H1 (cell line): ENCODE measurements at regions not wholly inside any gene's neighbourhood (a gene's known extent, or its start where the extent isn't known, plus 50 kb on each side); places are given as distances from the start of the nearest gene placed in this dataset.

ENCODE experiments used
- CTCF ChIA-PET: fragments of 300-600 bp; sonication (Branson Sonifier 250); formaldehyde crosslinking; loops from one replicate; lab custom pipeline; 2021; ENCODE audit not compliant: partially characterized antibody; lab: Charles Lee
- POLR2A ChIA-PET: fragments of 300-600 bp; sonication (Branson Sonifier 250); formaldehyde crosslinking; loops from one replicate; lab custom pipeline; 2021; ENCODE audit warnings: inconsistent platforms; ENCODE audit not compliant: partially characterized antibody; lab: Charles Lee
- DNase-seq, 2 experiments: peaks; one replicate each; pipeline versions ENCODE4 v3.0.0 to v3.0.0-alpha.2; 2010 to 2022; ENCODE audit warnings: low spot score in 2 of 2, low read depth in 1 of 2, mixed read lengths in 1 of 2
- FAIRE-seq: peaks from 2 replicates; lab custom pipeline; 2011; peaks lifted over from hg19 to GRCh38; lab: Jason Lieb, UNC
- H2AFZ ChIP-seq: 2 replicates; pipeline ENCODE4 v1.8.1; 2012; ENCODE audit warnings: low read length, inconsistent platforms
- H2AK5ac ChIP-seq: 2 replicates; pipeline ENCODE4 v1.6.1; 2013; ENCODE audit warnings: low read depth, low read length
- H2BK120ac ChIP-seq: replicated peaks from 2 replicates; pipeline ENCODE3; 2013; ENCODE audit warnings: low read depth, low read length, inconsistent platforms
- H2BK12ac ChIP-seq: 2 replicates; pipeline ENCODE4 v1.6.1; 2013; ENCODE audit warnings: low read depth, low read length
- H2BK15ac ChIP-seq: 2 replicates; pipeline ENCODE4 v1.6.1; 2013; ENCODE audit warnings: low read length
- H2BK20ac ChIP-seq: 2 replicates; pipeline ENCODE4 v1.6.1; 2013; ENCODE audit warnings: low read length
- H2BK5ac ChIP-seq: 2 replicates; pipeline ENCODE4 v1.6.1; 2013; ENCODE audit warnings: low read depth, low read length
- H3K14ac ChIP-seq: 2 replicates; pipeline ENCODE4 v1.6.1; 2013; ENCODE audit warnings: inconsistent platforms; ENCODE audit not compliant: insufficient read length
- H3K18ac ChIP-seq: 2 replicates; pipeline ENCODE4 v1.6.1; 2013; ENCODE audit warnings: low read length; ENCODE audit errors: extremely low read depth
- H3K23ac ChIP-seq: 2 replicates; pipeline ENCODE4 v1.6.1; 2013; ENCODE audit warnings: inconsistent platforms; ENCODE audit not compliant: insufficient read length
- H3K23me2 ChIP-seq: 2 replicates; pipeline ENCODE4 v1.6.1; 2013; ENCODE audit warnings: low read depth, low read length
- H3K27ac ChIP-seq: 2 replicates; pipeline ENCODE4 v1.6.1; 2011; ENCODE audit warnings: low read depth, low read length, inconsistent platforms
- H3K27me3 ChIP-seq, 4 experiments: replicated peaks in 1 of 4; 1 replicate in 1 of 4; 2 replicates in 3 of 4; pipeline versions ENCODE4 v1.6.1 to v1.8.1; 2011 to 2013; ENCODE audit warnings: low read length in 3 of 4, mild to moderate bottlenecking in 3 of 4, inconsistent platforms in 2 of 4, mixed read lengths in 2 of 4, moderate library complexity in 1 of 4; ENCODE audit not compliant: control insufficient read depth in 3 of 4, insufficient read depth in 3 of 4; ENCODE audit errors: extremely low read depth in 1 of 4
- H3K36me3 ChIP-seq, 4 experiments: 2 replicates each; pipeline versions ENCODE4 v1.6.1 to v1.8.1; 2011 to 2013; ENCODE audit warnings: mild to moderate bottlenecking in 4 of 4, low read length in 3 of 4, moderate library complexity in 2 of 4, control low read depth in 1 of 4, inconsistent platforms in 1 of 4; ENCODE audit not compliant: insufficient read depth in 4 of 4, control insufficient read depth in 2 of 4
- H3K4ac ChIP-seq: replicated peaks from 2 replicates; pipeline ENCODE3; 2013; ENCODE audit warnings: low read length, low read depth, mixed read lengths, inconsistent platforms; ENCODE audit not compliant: insufficient read length
- H3K4me1 ChIP-seq, 4 experiments: replicated peaks in 1 of 4; 1 replicate in 1 of 4; 2 replicates in 3 of 4; pipeline versions ENCODE4 v1.6.1 to v1.8.1; 2011 to 2013; ENCODE audit warnings: low read length in 3 of 4, inconsistent platforms in 2 of 4, mixed read lengths in 1 of 4; ENCODE audit not compliant: insufficient read depth in 4 of 4, control insufficient read depth in 3 of 4
- H3K4me2 ChIP-seq, 2 experiments: 2 replicates each; pipeline versions ENCODE4 v1.6.1 to v1.8.1; 2011 to 2013; ENCODE audit warnings: low read depth in 2 of 2, low read length in 2 of 2, control low read depth in 1 of 2, inconsistent platforms in 1 of 2, mild to moderate bottlenecking in 1 of 2; ENCODE audit not compliant: insufficient read depth in 1 of 2
- H3K4me3 ChIP-seq, 4 experiments: fragments of 200-600, 300-600 bp in 1 of 4; sonication (generic), shearing (Covaris generic), sonication (Bioruptor Twin) in 1 of 4; 2 replicates each; pipeline versions ENCODE4 v1.5.1 to v1.8.1; 2011 to 2016; ENCODE audit warnings: low read length in 4 of 4, low read depth in 3 of 4, control low read depth in 2 of 4, inconsistent platforms in 2 of 4, mild to moderate bottlenecking in 2 of 4, mixed read lengths in 1 of 4, moderate library complexity in 1 of 4; ENCODE audit not compliant: insufficient read depth in 2 of 4; ENCODE audit errors: extremely low read depth in 1 of 4
- H3K56ac ChIP-seq: replicated peaks from 2 replicates; pipeline ENCODE3; 2013; ENCODE audit warnings: low read depth, mild to moderate bottlenecking, mixed read lengths, low read length, inconsistent platforms; ENCODE audit not compliant: insufficient read length
- H3K79me1 ChIP-seq: 2 replicates; pipeline ENCODE4 v1.6.1; 2013; ENCODE audit warnings: low read depth, low read length, control low read depth
- H3K79me2 ChIP-seq, 2 experiments: 2 replicates each; pipeline versions ENCODE4 v1.6.1 to v1.8.1; 2012 to 2013; ENCODE audit warnings: low read length in 2 of 2, mild to moderate bottlenecking in 2 of 2, inconsistent platforms in 1 of 2; ENCODE audit not compliant: insufficient read depth in 2 of 2, control insufficient read depth in 1 of 2
- H3K9ac ChIP-seq, 4 experiments: replicated peaks in 1 of 4; 1 replicate in 1 of 4; 2 replicates in 3 of 4; pipeline versions ENCODE4 v1.6.1 to v1.8.1; 2011 to 2013; ENCODE audit warnings: low read depth in 3 of 4, low read length in 3 of 4, control low read depth in 2 of 4, mild to moderate bottlenecking in 2 of 4, moderate library complexity in 2 of 4, inconsistent platforms in 1 of 4; ENCODE audit errors: extremely low read depth in 1 of 4
- H3K9me3 ChIP-seq, 2 experiments: 2 replicates each; pipeline versions ENCODE4 v1.6.1 to v1.8.1; 2012 to 2013; ENCODE audit warnings: mild to moderate bottlenecking in 2 of 2, moderate library complexity in 2 of 2, control low read depth in 1 of 2, inconsistent platforms in 1 of 2, low read depth in 1 of 2, low read length in 1 of 2, mixed read lengths in 1 of 2; ENCODE audit not compliant: insufficient read depth in 2 of 2
- H4K20me1 ChIP-seq, 2 experiments: replicated peaks in 1 of 2; 2 replicates each; pipeline versions ENCODE3 to v1.8.1; 2011 to 2013; ENCODE audit warnings: inconsistent platforms in 2 of 2, low read length in 2 of 2, mild to moderate bottlenecking in 1 of 2; ENCODE audit not compliant: insufficient read depth in 2 of 2, control insufficient read depth in 1 of 2
- H4K5ac ChIP-seq: 2 replicates; pipeline ENCODE4 v1.6.1; 2013; ENCODE audit warnings: low read length, low read depth, mixed read lengths, inconsistent platforms; ENCODE audit not compliant: insufficient read length
- H4K8ac ChIP-seq: 2 replicates; pipeline ENCODE4 v1.8.0; 2013; ENCODE audit warnings: mild to moderate bottlenecking, moderate library complexity, low read length, inconsistent platforms; ENCODE audit not compliant: insufficient read depth; ENCODE audit errors: extremely low read depth
- H4K91ac ChIP-seq: replicated peaks from 2 replicates; pipeline ENCODE3; 2013; ENCODE audit warnings: low read length, mixed read lengths, inconsistent platforms; ENCODE audit not compliant: insufficient read length
- ATF3 ChIP-seq: IDR thresholded peaks from 2 replicates; pipeline ENCODE4 v1.6.1; 2011; ENCODE audit warnings: low read depth, mild to moderate bottlenecking, low read length; ENCODE audit not compliant: insufficient read depth
- EP300 ChIP-seq, 2 experiments: IDR thresholded peaks; 1 replicate in 1 of 2; 2 replicates in 1 of 2; pipeline ENCODE4 v1.6.1; 2011 to 2012; ENCODE audit warnings: low read depth in 2 of 2, low read length in 2 of 2, mild to moderate bottlenecking in 2 of 2, borderline replicate concordance in 1 of 2, inconsistent platforms in 1 of 2, moderate library complexity in 1 of 2
- POLR2AphosphoS5 ChIP-seq: IDR thresholded peaks from 2 replicates; pipeline ENCODE4 v1.6.1; 2011; ENCODE audit warnings: low read depth, low read length
- SAP30 ChIP-seq: fragments of 300-600 bp; sonication (generic); IDR thresholded peaks from 2 replicates; pipeline ENCODE4 v1.7.1; 2012; ENCODE audit warnings: low read length, moderate library complexity, mild to moderate bottlenecking, inconsistent platforms; ENCODE audit not compliant: insufficient read depth, insufficient replicate concordance
- WGBS, 2 experiments: shearing (Covaris generic) in 1 of 2; methylation state at CpG; one replicate each; pipeline versions ENCODE4 v1.1.6 to v1.1.7; 2013 to 2015; ENCODE audit warnings: low lambda C conversion rate in 2 of 2, mixed read lengths in 2 of 2, inconsistent platforms in 1 of 2, low coverage in 1 of 2, missing lambda C conversion rate in 1 of 2; ENCODE audit not compliant: insufficient replicate concordance in 2 of 2, insufficient coverage in 1 of 2, insufficient read length in 1 of 2; ENCODE audit errors: extremely low coverage in 1 of 2, missing lambda C conversion rate in 1 of 2; 5-methylcytosine and 5-hydroxymethylcytosine counted together

DNA sequence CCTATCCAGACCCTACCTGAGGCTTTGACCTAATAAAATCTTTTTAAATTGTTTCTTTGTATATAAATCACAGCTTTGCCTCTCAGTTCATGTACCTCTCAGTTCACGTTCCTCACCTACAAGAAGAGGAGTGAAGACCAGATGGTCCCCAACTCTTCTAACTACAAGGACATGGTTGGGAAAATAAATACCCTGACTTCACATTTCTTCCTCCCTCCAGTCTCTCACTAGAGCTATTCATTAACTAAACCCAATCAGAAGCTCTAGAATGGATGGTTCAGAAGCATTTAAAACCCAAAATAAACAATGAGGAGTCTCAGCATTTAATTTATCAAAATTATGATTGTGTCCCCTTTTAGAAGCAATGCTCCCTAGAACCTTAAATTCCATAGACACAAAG lies 97.3 kb upstream of the AGTR1 start:
- Histone ChIP-seq H2BK12ac (no peak overlapping the region), H3K4me3 (no peak overlapping the region), H3K4ac (no peak overlapping the region), H2BK120ac (no peak overlapping the region), H3K18ac (no peak overlapping the region), H3K4me2 (no peak overlapping the region), H2AK5ac (no peak overlapping the region), H4K8ac (no peak overlapping the region), H3K9me3 (no peaks in the 10 kb centered on the region), H2AFZ (no peak overlapping the region), H3K36me3 (no peaks in the 10 kb centered on the region), H4K5ac (no peak overlapping the region), H3K27ac (no peak overlapping the region), H2BK5ac (no peak overlapping the region), H3K27me3 (no peaks in the 10 kb centered on the region), H2BK20ac (no peak overlapping the region), H4K20me1 (no peaks in the 10 kb centered on the region), H3K4me1 (no peaks in the 10 kb centered on the region), H3K79me2 (no peaks in the 10 kb centered on the region), H3K23me2 (no peaks in the 10 kb centered on the region), H3K23ac (no peak overlapping the region), H3K56ac (no peak overlapping the region), H2BK15ac (no peak overlapping the region), H4K91ac (no peak overlapping the region), H3K9ac (no peak overlapping the region), H3K14ac (no peak overlapping the region), H3K79me1 (no peaks in the 10 kb centered on the region)
- 88% methylated on average over 1 of the region's 1 CpG; no CpG with 5 or more reads in 1 of the 2 experiments for WGBS, 2 experiments
- POLR2A ChIA-PET, result no interaction called here
- CTCF ChIA-PET, result no interaction called here
- DNase-seq (no peak), FAIRE-seq (no peak)
- TF ChIP-seq EP300 (IDR thresholded peaks at IDR 0.05; ENCODE audit: borderline replicate concordance in 1 of 2, low read depth in 2 of 2, low read length in 2 of 2) (no peak), POLR2AphosphoS5 (no peak), SAP30 (no peak), ATF3 (no peak)
